HG03139 (cell line): ENCODE measurements at regions not wholly inside any gene's neighbourhood (a gene's known extent, or its start where the extent isn't known, plus 50 kb on each side); places are given as distances from the start of the nearest gene placed in this dataset.
"Not testable (repeated sequence)": the region's sequence is repeated elsewhere in the genome, so short reads cannot be mapped to it uniquely, and the experiment has no call there.

Experiments used
- ATAC-seq: cut with Tn5 transposase; IDR thresholded peaks from one replicate; pipeline ENCODE4 v1.9.1; 2021; ENCODE audit not compliant: unreplicated experiment

- ATAC-seq: no peak
These were observed 53.5 kb upstream of the EPB41L4A start for GRCh38 chr5:112472614-112473013.

DNA sequence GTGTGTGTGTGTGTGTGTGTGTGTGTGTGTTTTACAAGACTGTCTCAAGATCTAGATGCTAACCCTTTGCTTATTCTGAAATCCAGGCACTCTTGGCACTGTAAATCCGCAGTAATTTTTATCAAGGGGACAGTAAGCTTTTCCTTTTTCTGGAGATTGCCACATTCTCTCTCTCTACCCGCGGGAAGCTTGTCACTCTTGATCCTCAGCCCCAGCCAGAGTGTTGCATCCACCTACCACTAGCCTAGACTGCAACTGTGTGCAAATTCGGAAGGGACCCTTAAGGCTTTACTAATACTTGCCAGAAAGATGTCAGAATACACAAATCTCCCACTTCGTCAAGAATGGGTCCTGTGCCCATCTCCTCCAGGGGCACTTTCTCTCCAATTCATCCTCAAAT is 54.9 kb upstream of the EPB41L4A start:
- ATAC-seq: no peak

- no peak for ATAC-seq
These were observed 56.8 kb upstream of the EPB41L4A start for GRCh38 chr5:112475747-112476365.

GRCh38 chr5:112479418-112479817 is 60.3 kb upstream of the EPB41L4A start:
- ATAC-seq: no peak

- ATAC-seq: no peak
These were observed 61.4 kb upstream of the EPB41L4A start for GRCh38 chr5:112480501-112480900.

DNA sequence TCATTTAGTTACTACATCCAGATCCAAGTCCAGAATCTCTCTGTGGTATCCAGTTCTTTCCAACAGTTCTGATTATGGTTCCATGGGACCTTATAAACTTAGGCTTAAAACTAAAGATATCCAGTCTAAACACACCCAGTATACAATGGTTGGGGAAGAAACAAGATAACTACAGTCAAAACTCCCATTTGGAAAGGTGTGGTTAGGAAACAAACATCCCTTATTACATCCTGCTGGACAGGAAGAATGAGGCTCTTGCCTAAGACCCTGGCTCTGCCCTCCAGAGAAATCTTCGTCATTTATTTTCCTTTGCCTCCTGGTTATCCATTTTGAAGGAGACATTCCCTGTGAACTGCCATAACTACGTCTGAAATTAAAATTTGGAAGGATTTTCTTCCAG is 64.6 kb upstream of the EPB41L4A start:
- ATAC-seq: no peak

DNA sequence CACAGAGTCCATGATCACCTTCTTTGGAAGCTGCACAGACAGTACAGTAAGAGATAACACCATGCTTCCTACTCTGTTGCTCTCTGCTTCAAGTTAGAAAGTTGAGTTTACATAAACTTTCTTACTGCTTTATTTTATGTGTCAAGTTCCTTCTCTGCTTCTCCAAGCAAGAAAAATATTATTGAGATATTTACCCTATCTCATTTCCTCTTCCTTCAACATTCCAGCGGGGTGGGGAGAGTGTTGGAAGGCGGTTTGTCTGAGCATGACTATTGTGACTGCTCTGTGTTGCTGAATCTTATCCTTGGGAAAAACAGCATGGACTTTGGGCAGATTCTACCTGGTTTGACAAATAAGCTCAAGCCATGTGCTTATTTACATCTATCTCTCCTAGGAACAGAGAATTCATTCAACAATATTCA is 66.9 kb upstream of the EPB41L4A start:
- no peak for ATAC-seq

GRCh38 chr5:112491257-112491656 is 72.2 kb upstream of the EPB41L4A start:
- no peak for ATAC-seq

DNA sequence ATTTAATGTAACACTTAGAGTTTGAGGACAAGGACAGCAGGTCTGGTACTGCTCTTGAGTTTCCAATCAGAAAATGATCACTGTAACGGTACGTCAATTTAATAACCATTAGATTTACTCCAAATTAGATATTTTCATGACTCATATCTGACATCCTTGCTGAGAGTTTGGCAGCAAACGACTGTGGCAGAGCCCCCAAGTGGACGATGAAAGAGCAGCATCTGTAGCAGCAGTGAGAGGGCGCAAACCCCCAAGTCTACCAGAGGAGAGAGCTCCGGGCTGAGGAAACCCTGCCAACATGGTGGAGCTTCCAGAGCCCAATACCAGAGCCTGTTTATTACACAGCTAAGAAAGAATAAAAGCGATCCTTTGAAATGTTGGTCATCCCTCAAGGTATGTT is 73.2 kb upstream of the EPB41L4A start:
- peak; percentile 95 for ATAC-seq

GRCh38 chr5:112503749-112504501 is 84.8 kb upstream of the EPB41L4A start:
- ATAC-seq: not testable (repeated sequence)

DNA sequence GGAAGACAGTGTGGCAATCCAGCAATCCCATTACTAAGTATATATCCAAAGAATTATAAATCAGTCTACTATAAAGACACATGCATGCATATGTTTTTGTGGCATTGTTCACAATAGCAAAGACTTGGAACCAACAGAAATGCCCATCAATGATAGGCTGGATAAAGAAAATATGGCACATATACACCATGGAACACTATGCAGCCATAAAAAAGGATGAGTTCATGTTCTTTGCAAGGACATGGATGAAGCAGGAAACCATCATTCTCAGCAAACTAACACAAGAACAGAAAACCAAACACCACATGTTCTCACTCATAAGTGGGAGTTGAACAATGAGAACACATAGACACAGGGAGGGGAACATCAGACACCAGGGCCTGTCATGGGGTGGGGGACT is 90.0 kb upstream of the EPB41L4A start:
- ATAC-seq: not testable (repeated sequence)

DNA sequence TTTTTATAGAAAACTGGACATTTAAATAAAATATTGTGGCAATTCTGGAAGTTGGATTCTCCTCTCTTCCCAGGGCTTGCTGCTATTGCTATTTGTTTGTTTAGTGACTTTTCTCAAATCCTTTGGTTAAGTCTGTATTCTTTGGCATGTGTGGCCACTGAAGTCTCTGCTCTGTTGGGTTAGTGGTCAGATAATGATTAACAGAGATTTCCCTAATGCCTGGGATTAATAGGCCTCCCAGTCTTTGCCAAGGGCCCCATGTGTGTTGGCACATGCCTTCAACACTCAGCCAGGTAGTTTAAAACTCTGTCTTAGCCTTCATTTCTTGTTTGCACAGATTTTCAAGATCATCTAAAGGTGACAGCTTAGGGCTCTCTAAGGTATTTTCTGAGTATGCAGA is 92.8 kb upstream of the EPB41L4A start:
- no peak for ATAC-seq

DNA sequence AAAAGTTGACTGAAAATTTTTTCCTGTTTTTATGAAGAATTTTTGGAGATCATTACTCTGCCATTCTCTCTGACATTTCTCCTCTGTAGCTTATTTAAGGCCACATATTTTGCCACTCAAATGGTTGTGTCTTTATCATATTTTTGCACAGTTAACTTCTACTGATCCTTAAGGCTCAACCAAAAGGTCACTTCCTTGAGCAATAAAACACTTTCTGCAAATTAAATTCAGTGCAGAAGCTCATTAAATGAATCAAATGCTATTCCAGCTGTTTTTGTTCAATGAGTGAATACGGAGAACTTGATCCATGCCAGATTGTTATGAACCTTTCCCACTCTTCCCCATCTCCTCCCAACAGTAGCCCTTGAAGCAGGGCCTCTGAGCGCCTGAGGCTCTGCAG is 93.8 kb upstream of the EPB41L4A start:
- ATAC-seq: no peak

DNA sequence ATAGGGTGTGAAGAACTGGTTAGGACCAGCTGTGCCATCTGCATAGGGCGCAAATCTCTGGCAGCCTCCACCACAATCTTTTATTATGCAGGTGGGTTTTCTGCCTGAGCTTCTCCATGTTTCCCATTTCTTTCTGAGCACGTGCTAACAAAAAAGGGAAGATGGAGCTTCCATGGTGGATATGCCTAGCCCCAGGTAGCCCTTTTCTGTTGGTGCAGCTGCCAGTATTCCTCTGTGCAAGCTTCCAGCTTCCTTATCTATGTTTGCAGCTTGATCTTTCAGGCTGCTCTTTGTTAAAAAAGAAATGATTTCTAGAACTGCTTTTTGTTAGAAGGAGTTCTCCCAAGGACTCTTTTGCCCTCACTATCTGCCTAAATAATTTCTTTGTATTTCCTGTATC is 95.0 kb upstream of the EPB41L4A start:
- no peak for ATAC-seq

DNA sequence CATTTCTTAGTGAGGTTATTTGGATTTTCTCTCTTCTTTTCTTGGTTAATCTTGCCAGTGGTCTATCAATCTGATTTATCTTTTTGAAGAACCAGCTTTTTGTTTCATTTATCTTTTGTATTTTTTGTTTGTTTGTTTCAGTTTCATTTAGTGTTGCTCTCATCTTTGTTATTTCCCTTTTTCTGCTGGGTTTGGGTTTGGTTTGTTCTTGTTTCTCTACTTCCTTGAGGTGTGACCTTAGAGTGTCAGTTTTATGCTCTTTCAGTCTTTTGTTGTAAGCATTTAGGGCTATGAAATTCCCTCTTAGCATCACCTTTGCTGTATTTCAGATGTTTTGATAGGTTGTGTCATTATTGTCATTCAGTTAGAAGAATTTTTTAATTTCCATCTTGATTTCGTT is 101.4 kb upstream of the EPB41L4A start:
- not testable (repeated sequence) for ATAC-seq

DNA sequence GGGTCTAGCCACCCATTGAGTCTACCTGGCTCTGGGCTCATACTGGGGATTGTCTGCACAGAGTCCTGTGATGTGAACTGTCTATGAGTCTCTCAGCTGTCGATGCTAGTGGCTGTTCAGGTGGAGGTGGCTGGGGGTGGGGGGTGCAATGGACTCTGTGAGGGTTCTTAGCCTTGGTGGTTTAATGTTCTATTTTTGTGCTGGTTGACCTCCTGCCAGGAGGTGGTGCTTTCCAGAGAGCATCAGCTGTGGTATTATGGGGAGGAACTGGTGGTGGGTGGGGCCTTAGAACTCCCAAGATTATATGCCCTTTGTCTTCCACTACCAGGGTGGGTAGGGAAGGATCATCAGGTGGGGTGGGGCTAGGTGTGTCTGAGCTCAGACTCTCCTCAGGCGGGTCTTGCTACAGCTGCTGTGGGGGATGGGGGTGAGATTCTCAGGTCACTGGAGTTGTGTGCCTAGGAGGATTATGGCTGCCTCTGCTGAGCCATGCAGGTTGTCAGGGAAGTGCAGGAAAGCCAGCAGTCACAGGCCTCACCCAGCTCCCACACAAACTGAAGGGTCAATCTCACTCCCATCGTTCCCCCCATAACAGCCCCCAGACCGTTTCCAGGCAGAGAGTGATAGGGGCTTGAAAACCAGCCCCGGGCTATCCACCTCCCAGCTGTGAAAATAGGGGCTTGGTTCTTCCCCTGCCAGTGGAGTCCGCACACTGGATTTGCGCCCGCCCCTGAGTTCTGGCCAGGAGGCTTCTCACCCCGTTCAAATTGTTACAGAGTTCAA is 104.0 kb upstream of the EPB41L4A start:
- peak; percentile 47 for ATAC-seq

DNA sequence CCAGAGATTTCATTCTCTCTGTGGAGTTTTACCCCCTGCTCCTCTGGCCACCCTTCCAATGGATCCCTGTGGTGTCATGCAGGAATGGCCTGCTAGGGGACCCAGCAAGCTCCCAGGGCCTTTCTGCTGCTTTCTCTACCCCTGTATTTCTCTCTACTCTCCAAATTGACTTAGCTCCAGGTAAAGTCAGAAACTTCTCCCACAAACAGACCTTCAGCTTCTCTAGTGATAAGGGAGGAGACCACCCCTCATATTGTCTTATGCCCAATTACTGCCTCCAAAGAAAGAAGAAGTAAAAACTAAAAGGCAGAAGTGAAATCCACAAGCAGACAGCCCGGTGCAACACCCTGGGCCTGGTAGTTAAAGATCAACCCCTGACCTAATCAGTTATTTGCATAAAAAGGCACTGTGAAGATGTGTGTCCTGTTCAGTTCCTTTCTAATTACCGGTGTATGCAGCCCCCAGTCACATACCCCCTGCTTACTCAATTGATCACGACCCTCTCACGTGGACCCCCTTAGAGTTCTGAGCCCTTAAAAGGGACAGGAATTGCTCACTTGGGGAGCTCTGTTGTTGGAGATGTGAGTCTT is 104.7 kb upstream of the EPB41L4A start:
- peak; percentile 67 for ATAC-seq

GRCh38 chr5:112525217-112525616 is 106.1 kb upstream of the EPB41L4A start:
- no peak for ATAC-seq

- no peak for ATAC-seq
These were observed 109.9 kb upstream of the EPB41L4A start for GRCh38 chr5:112528928-112529327.

DNA sequence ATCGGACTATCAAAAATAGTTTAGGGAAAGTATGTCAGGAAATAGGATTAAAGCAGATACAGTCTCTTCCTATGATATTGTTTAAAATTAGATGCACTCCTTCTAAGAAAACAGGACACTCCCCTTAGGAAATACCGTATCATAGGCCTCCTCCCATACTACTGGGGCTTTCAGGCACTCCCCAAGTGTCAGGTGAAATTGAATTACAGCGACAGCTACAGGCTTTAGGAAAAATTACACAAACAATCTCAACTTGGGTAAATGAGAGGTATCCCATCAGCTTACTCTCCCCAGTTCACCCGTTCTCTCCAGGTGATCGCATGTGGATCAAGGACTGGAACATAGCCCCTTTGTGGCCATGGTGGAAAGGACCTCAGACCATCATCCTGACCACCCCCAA is 110.4 kb upstream of the EPB41L4A start:
- no peak for ATAC-seq

DNA sequence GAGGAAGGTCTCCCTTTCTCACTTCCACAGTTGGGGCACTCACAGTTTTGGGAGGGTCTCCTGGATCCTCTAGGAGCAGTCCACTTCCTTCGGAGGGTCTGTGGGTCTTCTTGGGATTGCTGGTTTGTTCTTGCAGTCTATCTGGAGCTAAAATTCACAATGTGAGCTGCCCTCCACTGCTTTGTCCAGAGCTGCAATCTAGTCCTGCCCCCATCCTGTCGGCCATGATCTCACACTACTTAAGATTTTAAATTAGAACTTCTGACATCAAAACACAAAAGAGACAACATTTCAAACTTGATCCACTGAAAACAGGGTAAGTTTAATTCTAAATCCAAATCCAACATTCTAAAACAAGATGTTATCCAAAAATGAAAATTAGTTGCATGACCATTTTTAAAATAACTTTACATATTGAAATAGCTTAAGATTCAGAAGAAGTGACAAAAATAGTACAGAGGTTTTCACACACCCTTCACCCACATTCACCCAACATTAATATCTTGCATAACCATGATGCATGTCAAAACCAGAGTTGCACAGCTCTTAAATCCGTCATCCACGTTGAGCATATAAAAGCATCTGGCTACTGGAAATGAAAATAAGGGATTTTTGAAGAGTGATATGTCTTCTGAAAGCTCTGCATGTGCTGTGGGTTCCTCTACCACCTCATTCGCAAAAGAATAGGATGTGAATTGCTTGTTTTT is 113.7 kb upstream of the EPB41L4A start:
- ATAC-seq: peak; percentile 34
